Right hindlimb (tissue), 1 donor: ENCODE measurements at regions not wholly inside any gene's neighbourhood (a gene's known extent, or its start where the extent isn't known, plus 50 kb on each side); places are given as distances from the start of the nearest gene placed in this dataset.

Source experiments
- DNase-seq: peaks from one replicate; pipeline ENCODE4 v3.0.0-alpha.2; 2018

GRCh38 chr12:78407722-78408121 is 456.9 kb upstream of the SYT1 start:
- DNase-seq, result no peak

GRCh38 chr12:78414071-78414470 is 450.5 kb upstream of the SYT1 start:
- no peak for DNase-seq

GRCh38 chr12:78418919-78419318 is 445.7 kb upstream of the SYT1 start:
- DNase-seq, result no peak

- no peak for DNase-seq
Measured at GRCh38 chr12:78419513-78419912, 445.1 kb upstream of the SYT1 start.

GRCh38 chr12:78420991-78421390 is 443.6 kb upstream of the SYT1 start:
- DNase-seq, result no peak

GRCh38 chr12:78430551-78430950 is 434.0 kb upstream of the SYT1 start:
- DNase-seq, result no peak

- no peak for DNase-seq
Measured at GRCh38 chr12:78431931-78432330, 432.6 kb upstream of the SYT1 start.

- DNase-seq, result no peak
Measured at GRCh38 chr12:78439666-78440065, 424.9 kb upstream of the SYT1 start.

- no peak for DNase-seq
Measured at GRCh38 chr12:78441737-78442453, 422.7 kb upstream of the SYT1 start.

- no peak for DNase-seq
Measured at GRCh38 chr12:78442454-78442801, 422.1 kb upstream of the SYT1 start.

- DNase-seq, result no peak
Measured at GRCh38 chr12:78446555-78446954, 418.0 kb upstream of the SYT1 start.

- no peak for DNase-seq
Measured at GRCh38 chr12:78447373-78447772, 417.2 kb upstream of the SYT1 start.

- DNase-seq, result no peak
Measured at GRCh38 chr12:78448692-78449091, 415.9 kb upstream of the SYT1 start.

- DNase-seq, result no peak
Measured at GRCh38 chr12:78455991-78456390, 408.6 kb upstream of the SYT1 start.

- DNase-seq, result no peak
Measured at GRCh38 chr12:78457938-78458337, 406.6 kb upstream of the SYT1 start.

- peak; percentile 29 for DNase-seq
Measured at GRCh38 chr12:78470354-78471195, 394.0 kb upstream of the SYT1 start.

- DNase-seq, result no peak
Measured at GRCh38 chr12:78473136-78473535, 391.4 kb upstream of the SYT1 start.

GRCh38 chr12:78473561-78473960 is 391.0 kb upstream of the SYT1 start:
- DNase-seq, result no peak

- no peak for DNase-seq
Measured at GRCh38 chr12:78483767-78484315, 380.7 kb upstream of the SYT1 start.

- no peak for DNase-seq
Measured at GRCh38 chr12:78489990-78490389, 374.6 kb upstream of the SYT1 start.

- DNase-seq, result no peak
Measured at GRCh38 chr12:78490861-78491260, 373.7 kb upstream of the SYT1 start.

GRCh38 chr12:78494911-78495310 is 369.7 kb upstream of the SYT1 start:
- DNase-seq, result no peak

GRCh38 chr12:78501825-78502224 is 362.7 kb upstream of the SYT1 start:
- DNase-seq, result no peak

- no peak for DNase-seq
Measured at GRCh38 chr12:78519422-78519821, 345.2 kb upstream of the SYT1 start.
